ENCODE measurements at regions not wholly inside any gene's neighbourhood (a gene's known extent, or its start where the extent isn't known, plus 50 kb on each side); places are given as distances from the start of the nearest gene placed in this dataset.

DNA sequence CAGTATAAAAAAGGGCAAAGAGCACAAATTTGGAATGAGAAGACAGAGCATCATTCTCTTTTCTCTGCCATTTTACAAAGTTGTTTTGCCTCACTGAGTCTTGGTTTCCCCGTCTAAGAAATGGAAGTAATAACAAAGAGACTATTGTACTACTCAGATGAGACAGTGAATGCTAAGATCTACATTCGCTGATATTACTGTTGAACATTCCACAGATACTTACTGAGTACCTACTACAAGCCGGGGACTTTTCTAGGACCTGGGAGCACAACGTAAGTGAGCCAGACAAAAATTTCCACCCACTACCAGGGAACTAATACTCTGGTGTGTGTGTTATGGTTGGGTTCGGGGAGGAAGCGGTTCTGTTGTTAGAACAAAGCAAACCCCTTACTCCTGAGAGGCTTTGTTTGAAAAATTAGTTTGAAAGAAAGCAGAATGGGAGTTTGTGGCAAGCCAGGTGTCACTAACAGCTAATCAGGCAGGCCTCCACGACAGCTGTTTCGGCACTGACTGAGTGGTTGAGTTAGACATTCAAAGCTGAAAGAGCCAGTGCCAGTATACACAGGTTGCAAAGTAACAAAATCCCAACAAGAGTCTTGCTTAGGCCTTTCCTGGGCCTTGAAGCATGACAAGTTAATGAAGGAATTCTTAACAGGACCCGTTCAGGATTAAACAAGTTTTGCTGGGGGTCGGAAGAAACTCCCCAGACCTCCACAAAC lies 458.3 kb downstream of the EDEM1 start:
- Mint-ChIP-seq H3K27me3 (ENCODE audit: low read depth) (no peaks in the 10 kb centered on the region), H3K27ac (ENCODE audit: unreplicated experiment) (no peak overlapping the region), H3K36me3 (ENCODE audit: low read depth) (no peaks in the 10 kb centered on the region), H3K9me3 (peaks cover 19% of the 10 kb centered on the region), H3K4me3 (no peak overlapping the region), H3K4me1 (peaks cover 16% of the 10 kb centered on the region)
- DNase-seq (ENCODE audit: low read depth, low spot score), result no peak
- TF ChIP-seq, protein P1, sequence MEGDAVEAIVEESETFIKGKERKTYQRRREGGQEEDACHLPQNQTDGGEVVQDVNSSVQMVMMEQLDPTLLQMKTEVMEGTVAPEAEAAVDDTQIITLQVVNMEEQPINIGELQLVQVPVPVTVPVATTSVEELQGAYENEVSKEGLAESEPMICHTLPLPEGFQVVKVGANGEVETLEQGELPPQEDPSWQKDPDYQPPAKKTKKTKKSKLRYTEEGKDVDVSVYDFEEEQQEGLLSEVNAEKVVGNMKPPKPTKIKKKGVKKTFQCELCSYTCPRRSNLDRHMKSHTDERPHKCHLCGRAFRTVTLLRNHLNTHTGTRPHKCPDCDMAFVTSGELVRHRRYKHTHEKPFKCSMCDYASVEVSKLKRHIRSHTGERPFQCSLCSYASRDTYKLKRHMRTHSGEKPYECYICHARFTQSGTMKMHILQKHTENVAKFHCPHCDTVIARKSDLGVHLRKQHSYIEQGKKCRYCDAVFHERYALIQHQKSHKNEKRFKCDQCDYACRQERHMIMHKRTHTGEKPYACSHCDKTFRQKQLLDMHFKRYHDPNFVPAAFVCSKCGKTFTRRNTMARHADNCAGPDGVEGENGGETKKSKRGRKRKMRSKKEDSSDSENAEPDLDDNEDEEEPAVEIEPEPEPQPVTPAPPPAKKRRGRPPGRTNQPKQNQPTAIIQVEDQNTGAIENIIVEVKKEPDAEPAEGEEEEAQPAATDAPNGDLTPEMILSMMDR (conservative IDR thresholded peaks at IDR 0.05), result no peak

DNA sequence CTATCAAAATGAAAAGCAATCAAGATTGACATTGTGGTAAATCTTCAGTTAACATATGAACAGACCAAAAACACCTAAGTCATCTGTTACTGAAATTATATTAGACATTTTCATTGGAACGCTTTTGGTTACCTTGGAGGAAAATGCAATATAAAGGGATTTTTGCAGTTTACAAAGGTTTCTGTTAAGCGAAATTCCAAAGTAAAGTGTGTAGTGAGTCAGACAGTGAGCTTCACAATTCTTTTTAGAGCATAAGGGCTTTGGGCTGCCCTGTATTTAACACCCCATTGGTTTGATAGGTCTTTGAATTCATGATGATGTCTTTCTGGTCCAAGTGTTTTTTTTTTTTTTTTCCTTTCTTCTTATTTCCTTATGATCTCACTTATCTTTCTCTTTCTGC lies 462.8 kb downstream of the EDEM1 start:
- TF ChIP-seq, protein P1 (conservative IDR thresholded peaks at IDR 0.05), result no peak
- no peak overlapping the region for H3K27ac Mint-ChIP-seq (ENCODE audit: unreplicated experiment)

DNA sequence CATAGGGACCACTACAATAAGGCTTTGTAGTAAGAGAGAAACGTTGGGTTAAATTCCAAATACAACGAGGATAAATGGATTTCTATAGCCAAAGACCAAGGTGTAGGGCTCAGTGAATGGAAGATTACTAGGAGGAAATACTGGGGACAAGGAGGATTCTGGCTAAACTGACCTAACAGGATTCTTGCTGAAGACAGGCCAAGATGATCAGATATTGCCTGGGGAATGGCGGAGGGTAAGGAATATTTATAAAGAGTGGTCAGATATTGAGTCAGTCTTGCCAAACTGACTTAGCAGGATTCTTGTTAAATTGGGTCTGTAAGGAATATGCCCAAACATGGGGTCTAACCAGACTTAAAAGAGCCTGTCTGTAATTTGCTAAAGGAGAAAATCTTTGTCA lies 463.8 kb downstream of the EDEM1 start:
- Mint-ChIP-seq H3K36me3 (ENCODE audit: low read depth) (no peaks in the 10 kb centered on the region), H3K27me3 (ENCODE audit: low read depth) (no peaks in the 10 kb centered on the region), H3K9me3 (peaks cover 4% of the 10 kb centered on the region), H3K4me1 (no peaks in the 10 kb centered on the region), H3K27ac (ENCODE audit: unreplicated experiment) (no peak overlapping the region), H3K4me3 (no peak overlapping the region)
- no peak for DNase-seq (ENCODE audit: low read depth, low spot score)
- TF ChIP-seq, protein P1 (conservative IDR thresholded peaks at IDR 0.05), result no peak

More for the DNA sequence above, 462.8 kb downstream of the EDEM1 start:
- Mint-ChIP-seq H3K4me1 (peaks cover 6% of the 10 kb centered on the region), H3K9me3 (peaks cover 2% of the 10 kb centered on the region), H3K36me3 (ENCODE audit: low read depth) (no peaks in the 10 kb centered on the region), H3K4me3 (no peak overlapping the region), H3K27me3 (ENCODE audit: low read depth) (no peaks in the 10 kb centered on the region)
- DNase-seq (ENCODE audit: low read depth, low spot score), result no peak

DNA sequence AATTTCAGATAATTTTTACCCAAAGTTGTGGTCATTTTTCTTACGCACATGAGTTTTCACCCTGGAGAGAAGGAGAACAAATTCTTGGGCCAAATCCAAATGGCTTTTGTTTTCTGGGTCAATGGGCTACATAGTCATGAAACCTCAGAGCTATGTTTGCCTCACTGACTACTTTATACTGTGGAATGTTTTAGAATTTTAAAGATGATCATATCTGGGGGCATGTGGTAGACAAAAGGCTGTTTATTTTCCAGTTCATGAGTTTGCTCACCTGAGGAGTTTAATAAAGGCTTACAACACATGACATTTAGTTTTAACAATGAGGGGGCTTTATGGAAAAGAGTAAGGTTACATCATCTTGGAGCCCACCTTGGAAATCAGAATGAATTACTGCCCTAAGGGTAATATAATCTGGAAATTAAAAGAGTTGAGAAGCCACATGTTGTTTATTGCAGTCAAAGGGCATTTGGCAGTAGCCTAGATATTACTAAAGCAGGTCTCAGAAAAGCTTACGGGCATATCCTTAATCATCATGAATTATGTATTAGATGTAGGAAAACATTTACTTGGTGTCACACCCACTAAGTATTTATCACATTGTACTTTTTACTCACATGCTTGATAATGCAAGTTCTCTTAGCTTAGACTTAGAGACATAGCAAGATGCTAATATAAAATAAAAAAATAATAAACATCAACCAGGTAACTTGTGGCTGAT lies 466.1 kb downstream of the EDEM1 start:
- Mint-ChIP-seq H3K36me3 (ENCODE audit: low read depth) (no peaks in the 10 kb centered on the region), H3K9me3 (peaks cover 14% of the 10 kb centered on the region), H3K4me1 (no peaks in the 10 kb centered on the region), H3K27ac (ENCODE audit: unreplicated experiment) (no peak overlapping the region), H3K27me3 (ENCODE audit: low read depth) (no peaks in the 10 kb centered on the region), H3K4me3 (no peak overlapping the region)
- no peak for DNase-seq (ENCODE audit: low read depth, low spot score)
- TF ChIP-seq, protein P1 (conservative IDR thresholded peaks at IDR 0.05), result no peak

DNA sequence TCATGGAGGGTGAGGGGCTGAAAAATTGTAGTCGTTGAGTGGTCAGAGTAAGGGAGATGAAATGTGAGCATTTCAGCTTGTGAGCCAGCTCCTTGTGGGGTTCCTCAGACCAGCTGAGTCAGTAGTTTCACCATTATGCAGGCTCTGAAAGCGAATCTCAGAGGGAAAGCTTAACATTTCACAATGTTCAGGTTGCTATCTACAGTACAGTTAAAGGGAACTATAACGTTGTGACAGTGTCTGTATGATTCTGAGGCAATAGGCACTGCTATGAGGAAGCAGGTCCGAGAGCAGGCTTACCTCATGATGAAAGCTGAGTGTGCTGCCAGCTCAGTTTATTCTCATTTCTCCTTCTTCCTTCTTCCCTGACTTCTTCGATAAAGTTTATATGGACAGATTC lies 469.6 kb downstream of the EDEM1 start:
- TF ChIP-seq, protein P1 (conservative IDR thresholded peaks at IDR 0.05), result no peak
- H3K4me1 Mint-ChIP-seq, result no peaks in the 10 kb centered on the region
- no peaks in the 10 kb centered on the region for H3K27me3 Mint-ChIP-seq (ENCODE audit: low read depth)
- no peak for DNase-seq (ENCODE audit: low read depth, low spot score)
- no peak overlapping the region for H3K27ac Mint-ChIP-seq (ENCODE audit: unreplicated experiment)
- H3K36me3 Mint-ChIP-seq (ENCODE audit: low read depth), result no peaks in the 10 kb centered on the region
- peaks cover 21% of the 10 kb centered on the region for H3K9me3 Mint-ChIP-seq
- H3K4me3 Mint-ChIP-seq, result no peak overlapping the region

Data from neural crest cell (in vitro differentiated cells).